ENCODE measurements at regions not wholly inside any gene's neighbourhood (a gene's known extent, or its start where the extent isn't known, plus 50 kb on each side); places are given as distances from the start of the nearest gene placed in this dataset.

DNA sequence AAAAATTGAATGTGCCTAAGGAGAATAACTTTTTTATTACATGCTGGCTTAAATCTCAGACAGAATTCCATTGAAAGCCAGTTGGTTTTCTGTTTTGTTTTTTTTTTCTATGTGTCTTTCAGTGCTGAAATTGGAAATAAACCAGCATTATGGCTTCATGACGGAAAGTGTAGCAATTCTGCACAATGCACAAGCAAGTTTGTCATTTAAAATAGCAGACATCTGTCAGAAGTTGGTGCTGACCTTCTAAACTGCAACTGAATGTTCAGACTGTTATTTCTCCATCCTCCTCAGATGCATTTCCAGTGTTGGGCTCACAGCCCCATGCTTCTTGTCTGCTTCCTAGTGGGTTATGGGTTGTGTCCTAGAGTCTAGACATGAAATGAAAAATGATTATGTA is 107.2 kb upstream of the LIMCH1 start (continued):
- TF ChIP-seq, protein P1, sequence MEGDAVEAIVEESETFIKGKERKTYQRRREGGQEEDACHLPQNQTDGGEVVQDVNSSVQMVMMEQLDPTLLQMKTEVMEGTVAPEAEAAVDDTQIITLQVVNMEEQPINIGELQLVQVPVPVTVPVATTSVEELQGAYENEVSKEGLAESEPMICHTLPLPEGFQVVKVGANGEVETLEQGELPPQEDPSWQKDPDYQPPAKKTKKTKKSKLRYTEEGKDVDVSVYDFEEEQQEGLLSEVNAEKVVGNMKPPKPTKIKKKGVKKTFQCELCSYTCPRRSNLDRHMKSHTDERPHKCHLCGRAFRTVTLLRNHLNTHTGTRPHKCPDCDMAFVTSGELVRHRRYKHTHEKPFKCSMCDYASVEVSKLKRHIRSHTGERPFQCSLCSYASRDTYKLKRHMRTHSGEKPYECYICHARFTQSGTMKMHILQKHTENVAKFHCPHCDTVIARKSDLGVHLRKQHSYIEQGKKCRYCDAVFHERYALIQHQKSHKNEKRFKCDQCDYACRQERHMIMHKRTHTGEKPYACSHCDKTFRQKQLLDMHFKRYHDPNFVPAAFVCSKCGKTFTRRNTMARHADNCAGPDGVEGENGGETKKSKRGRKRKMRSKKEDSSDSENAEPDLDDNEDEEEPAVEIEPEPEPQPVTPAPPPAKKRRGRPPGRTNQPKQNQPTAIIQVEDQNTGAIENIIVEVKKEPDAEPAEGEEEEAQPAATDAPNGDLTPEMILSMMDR (conservative IDR thresholded peaks at IDR 0.05; ENCODE audit: low read depth in 2 of 2), result no peak
- TF ChIP-seq STAT1 (IDR thresholded peaks at IDR 0.05; ENCODE audit: unreplicated experiment), result no peak

DNA sequence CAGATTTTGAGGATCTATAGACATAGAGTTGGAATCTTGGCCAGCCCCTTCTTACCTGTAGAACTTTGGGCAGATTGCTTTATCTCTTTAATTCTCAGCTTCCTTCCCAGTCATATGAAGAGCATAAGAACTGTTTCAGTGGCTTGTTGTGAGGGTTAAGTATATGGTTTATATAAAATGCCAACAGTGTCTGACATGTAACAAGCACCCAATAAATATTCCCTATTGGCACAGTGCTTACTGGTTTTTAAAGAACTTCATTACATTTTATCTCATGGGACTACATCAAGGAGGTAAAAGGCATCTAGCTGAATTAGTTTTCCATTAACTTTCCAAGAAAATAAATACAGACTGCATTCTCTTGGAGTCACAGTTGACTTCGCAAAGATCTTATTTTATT is 106.7 kb upstream of the LIMCH1 start:
- TF ChIP-seq CREB1 (CRISPR knock-in tag; IDR thresholded peaks at IDR 0.05; ENCODE audit: low read depth), result no peak
- no peak for TF ChIP-seq ZNF331 (CRISPR knock-in tag; IDR thresholded peaks at IDR 0.05; ENCODE audit: low read depth)
- TF ChIP-seq, protein P2, sequence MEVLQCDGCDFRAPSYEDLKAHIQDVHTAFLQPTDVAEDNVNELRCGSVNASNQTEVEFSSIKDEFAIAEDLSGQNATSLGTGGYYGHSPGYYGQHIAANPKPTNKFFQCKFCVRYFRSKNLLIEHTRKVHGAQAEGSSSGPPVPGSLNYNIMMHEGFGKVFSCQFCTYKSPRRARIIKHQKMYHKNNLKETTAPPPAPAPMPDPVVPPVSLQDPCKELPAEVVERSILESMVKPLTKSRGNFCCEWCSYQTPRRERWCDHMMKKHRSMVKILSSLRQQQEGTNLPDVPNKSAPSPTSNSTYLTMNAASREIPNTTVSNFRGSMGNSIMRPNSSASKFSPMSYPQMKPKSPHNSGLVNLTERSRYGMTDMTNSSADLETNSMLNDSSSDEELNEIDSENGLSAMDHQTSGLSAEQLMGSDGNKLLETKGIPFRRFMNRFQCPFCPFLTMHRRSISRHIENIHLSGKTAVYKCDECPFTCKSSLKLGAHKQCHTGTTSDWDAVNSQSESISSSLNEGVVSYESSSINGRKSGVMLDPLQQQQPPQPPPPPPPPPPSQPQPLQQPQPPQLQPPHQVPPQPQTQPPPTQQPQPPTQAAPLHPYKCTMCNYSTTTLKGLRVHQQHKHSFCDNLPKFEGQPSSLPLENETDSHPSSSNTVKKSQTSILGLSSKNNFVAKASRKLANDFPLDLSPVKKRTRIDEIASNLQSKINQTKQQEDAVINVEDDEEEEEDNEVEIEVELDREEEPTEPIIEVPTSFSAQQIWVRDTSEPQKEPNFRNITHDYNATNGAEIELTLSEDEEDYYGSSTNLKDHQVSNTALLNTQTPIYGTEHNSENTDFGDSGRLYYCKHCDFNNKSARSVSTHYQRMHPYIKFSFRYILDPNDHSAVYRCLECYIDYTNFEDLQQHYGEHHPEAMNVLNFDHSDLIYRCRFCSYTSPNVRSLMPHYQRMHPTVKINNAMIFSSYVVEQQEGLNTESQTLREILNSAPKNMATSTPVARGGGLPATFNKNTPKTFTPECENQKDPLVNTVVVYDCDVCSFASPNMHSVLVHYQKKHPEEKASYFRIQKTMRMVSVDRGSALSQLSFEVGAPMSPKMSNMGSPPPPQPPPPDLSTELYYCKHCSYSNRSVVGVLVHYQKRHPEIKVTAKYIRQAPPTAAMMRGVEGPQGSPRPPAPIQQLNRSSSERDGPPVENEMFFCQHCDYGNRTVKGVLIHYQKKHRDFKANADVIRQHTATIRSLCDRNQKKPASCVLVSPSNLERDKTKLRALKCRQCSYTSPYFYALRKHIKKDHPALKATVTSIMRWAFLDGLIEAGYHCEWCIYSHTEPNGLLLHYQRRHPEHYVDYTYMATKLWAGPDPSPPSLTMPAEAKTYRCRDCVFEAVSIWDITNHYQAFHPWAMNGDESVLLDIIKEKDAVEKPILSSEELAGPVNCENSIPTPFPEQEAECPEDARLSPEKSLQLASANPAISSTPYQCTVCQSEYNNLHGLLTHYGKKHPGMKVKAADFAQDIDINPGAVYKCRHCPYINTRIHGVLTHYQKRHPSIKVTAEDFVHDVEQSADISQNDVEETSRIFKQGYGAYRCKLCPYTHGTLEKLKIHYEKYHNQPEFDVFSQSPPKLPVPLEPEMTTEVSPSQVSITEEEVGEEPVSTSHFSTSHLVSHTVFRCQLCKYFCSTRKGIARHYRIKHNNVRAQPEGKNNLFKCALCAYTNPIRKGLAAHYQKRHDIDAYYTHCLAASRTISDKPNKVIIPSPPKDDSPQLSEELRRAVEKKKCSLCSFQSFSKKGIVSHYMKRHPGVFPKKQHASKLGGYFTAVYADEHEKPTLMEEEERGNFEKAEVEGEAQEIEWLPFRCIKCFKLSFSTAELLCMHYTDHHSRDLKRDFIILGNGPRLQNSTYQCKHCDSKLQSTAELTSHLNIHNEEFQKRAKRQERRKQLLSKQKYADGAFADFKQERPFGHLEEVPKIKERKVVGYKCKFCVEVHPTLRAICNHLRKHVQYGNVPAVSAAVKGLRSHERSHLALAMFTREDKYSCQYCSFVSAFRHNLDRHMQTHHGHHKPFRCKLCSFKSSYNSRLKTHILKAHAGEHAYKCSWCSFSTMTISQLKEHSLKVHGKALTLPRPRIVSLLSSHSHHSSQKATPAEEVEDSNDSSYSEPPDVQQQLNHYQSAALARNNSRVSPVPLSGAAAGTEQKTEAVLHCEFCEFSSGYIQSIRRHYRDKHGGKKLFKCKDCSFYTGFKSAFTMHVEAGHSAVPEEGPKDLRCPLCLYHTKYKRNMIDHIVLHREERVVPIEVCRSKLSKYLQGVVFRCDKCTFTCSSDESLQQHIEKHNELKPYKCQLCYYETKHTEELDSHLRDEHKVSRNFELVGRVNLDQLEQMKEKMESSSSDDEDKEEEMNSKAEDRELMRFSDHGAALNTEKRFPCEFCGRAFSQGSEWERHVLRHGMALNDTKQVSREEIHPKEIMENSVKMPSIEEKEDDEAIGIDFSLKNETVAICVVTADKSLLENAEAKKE (CRISPR knock-in tag; IDR thresholded peaks at IDR 0.05), result no peak
- H3K27me3 Mint-ChIP-seq (ENCODE audit: insufficient read depth, low read depth, poor library complexity), result peaks cover 8% of the 10 kb centered on the region
- Histone ChIP-seq H3K4me1 (ENCODE audit: insufficient read depth) (peaks cover 27% of the 10 kb centered on the region), H3K4me2 (no peak overlapping the region), H4K20me1 (replicated peaks; ENCODE audit: insufficient read depth) (no peaks in the 10 kb centered on the region), H3K27ac (ENCODE audit: low read depth) (no peak overlapping the region), H3K9me2 (ENCODE audit: insufficient read depth) (peaks cover 11% of the 10 kb centered on the region), H3K4me3 (no peak overlapping the region), H3K79me2 (replicated peaks; ENCODE audit: insufficient read depth) (no peaks in the 10 kb centered on the region), H2AFZ (no peak overlapping the region), H3F3A (replicated peaks; ENCODE audit: low read depth) (no peaks in the 10 kb centered on the region), H3K36me3 (ENCODE audit: insufficient read depth) (no peaks in the 10 kb centered on the region), H3K27me3 (ENCODE audit: insufficient read depth) (no peaks in the 10 kb centered on the region)
- H3K4me1 Mint-ChIP-seq, result peaks cover 50% of the 10 kb centered on the region
- H3K27ac Mint-ChIP-seq, result no peak overlapping the region
- no peak overlapping the region for H3K4me3 Mint-ChIP-seq
- peaks cover 10% of the 10 kb centered on the region; the same call in 2 of the 3 replicates for H3K9me3 Mint-ChIP-seq
- DNase-seq (ENCODE audit: low spot score) (no peak), ATAC-seq (no peak)
- H3K36me3 Mint-ChIP-seq (ENCODE audit: low read depth), result peaks cover 8% of the 10 kb centered on the region
